NCI-H2227 (cell line): ENCODE measurements at regions not wholly inside any gene's neighbourhood (a gene's known extent, or its start where the extent isn't known, plus 50 kb on each side); places are given as distances from the start of the nearest gene placed in this dataset.
"Not testable (repeated sequence)": the region's sequence is repeated elsewhere in the genome, so short reads cannot be mapped to it uniquely, and the experiment has no call there.

Experiments
- DNase-seq: peaks from one replicate; lab custom pipeline; 2025; ENCODE audit not compliant: unreplicated experiment; lab: John Stamatoyannopoulos, UW

DNA sequence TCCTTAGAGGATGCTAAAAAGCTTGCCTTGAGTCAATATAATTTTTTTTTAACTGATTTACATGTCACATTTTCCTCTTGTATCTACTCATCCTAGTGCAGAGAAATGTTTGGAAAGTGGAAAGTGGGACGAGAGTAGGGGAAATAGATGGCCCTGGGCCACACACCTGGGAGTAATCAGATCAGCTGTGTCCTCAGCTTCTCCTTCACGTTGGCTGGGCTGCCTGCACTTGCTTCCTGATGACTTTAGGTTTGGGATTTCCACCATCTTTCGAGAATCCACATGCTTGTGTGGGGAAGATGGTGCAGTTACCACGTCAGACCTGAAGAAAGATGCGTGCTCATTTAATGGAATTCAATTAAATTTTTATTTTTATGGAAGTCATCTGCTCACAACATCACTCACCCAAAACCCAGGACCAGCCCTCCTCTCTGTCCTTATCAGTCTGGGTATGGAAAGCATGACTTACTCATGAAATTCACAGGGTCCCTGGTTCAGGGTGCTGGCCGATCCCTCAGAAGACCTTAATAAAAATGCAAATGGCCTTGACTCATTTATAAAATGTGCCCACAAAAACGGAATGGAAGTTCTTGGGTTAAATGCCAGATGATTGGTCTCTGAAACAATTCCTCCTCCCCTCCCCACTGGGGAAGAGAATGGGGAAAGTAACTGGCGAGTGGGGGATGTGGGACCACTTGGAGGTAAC lies 74.5 kb upstream of the TIAM2 start:
- no peak for DNase-seq

DNA sequence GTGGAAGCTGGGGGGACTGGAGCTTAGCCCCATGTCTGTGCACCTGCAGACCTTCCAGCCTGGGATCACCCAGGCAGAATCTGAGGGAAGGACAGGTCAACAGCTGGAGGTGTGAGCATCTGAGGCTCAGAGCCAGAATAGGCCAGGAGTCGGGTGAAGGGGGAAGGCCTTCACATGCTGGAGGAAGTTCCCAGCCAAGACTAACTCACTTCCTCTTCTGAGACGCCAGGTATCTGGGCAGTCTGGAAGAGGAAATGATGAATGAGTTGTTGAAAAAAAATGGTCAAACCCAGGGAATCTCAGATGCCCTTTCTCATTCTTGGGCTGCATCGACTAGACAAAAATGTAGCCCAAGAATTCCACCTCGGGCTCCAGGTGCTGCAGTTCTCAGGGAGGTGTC lies 73.6 kb upstream of the TIAM2 start:
- DNase-seq = no peak

DNA sequence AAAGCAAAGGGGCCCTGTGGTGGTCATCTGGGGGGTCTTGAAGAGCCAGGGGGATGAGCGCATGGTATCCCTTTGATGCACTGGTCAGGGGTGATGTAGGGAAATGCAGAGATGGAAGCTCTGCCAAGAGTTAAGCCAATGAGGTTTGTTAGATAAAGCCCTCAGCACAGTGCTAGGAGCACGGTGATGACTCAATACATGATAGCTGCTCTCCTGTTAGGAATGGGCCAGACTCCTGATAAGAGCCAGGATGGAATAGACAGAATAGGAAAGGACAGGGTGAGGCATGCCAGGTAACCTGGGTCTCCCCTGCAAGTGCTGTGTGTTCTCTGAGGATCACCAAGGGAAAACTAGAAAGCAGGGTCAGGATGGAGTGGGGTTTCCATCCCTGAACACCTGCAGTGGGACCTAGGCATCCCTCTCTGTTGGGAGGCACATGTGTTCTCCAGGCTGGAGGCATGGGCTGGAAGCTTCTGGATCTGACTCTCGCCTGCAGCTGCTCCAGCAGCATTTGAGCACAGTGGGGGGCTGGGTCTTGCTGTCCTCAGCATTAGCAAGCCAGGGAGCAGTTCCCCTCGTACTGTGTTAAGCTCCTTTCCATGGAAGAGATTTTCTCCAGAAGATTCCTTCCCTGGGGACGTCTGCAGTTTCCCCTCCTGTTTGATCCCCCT lies 71.8 kb upstream of the TIAM2 start:
- DNase-seq = no peak

DNA sequence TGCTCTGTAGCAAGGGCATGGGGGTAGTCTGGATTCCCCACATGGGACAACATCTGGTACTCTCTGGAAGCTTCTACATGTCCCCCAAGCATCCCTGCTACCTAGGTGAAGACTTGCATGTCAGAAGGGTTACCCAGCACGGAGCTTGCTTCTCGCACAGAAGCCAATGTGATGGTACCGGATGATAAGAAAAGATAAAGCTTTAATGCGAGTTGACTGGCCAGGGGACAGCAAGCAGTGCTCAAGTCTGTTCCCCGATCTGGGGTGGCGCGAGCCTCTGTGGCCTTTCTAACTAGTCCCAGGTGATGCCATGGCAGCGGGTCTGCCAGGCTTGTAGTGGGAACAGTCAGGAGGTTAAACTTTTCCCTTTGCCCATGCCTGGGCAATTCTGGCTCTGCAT lies 70.0 kb upstream of the TIAM2 start:
- no peak for DNase-seq

DNA sequence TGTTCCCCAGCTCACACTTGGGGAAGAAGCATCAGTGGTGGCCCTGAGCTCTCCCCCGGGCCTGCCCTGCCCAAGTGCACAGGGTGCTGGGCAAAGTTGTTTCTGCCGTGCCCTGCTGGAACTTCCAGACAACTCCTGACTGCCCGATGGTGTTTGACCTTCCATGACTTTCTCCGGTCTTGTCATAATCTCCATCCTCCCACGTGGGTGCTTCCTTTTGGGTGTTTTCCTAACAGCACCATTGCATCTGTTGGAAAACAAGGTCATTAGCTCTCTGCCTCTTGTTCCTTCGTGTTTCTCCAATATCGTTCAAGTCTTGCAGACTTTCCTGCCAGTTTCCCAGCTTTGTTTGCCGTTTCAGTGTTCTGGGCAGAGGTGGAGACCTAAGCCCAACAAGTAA lies 68.7 kb upstream of the TIAM2 start:
- no peak for DNase-seq

DNA sequence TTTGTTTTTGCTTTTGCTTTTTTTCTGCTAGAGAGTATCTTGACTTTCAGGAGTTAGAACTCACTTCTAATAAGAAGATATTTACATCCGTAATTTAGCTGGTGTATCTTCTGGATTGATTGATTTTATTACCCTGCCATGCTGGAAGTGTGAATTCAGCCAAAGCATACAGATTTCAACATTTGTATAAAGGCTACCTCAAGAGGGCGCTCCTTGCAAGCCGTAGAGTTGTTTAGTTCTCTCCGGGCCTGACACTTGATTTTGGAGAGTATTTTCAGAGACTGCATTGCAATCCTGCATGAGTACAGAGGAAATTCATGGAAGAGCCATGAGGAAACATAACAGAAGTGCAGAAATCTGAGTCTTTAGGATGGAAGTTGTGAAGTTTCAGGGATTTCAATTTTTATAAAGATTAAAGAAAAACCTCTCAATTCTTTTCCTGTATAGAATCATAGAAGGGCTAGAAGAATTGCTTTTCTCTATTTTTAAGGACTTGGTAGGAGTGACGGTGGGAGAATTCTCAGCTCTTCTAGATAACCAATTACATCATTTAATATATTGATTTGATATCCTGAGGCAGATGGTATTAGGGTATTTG lies 66.7 kb upstream of the TIAM2 start:
- DNase-seq = peak; percentile 78

DNA sequence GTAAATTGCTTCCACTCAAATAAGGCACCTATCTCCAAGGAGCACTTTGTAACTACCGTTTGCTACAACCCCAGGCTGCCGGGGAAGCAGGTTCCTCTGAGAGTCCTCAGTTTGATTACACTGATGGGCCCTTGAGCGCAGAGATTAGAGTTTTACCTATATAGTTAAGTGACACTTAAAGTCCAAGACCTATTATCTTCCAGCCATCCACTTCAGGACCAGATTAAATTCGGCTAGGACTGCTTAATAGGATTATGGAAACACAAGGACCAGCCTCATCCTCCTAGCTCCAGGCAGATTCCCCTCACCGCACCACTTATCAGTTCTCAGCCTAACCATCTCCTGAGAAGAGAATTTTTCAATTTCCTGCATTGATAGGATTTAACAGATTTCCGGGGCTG lies 64.7 kb upstream of the TIAM2 start:
- peak; percentile 80 for DNase-seq

DNA sequence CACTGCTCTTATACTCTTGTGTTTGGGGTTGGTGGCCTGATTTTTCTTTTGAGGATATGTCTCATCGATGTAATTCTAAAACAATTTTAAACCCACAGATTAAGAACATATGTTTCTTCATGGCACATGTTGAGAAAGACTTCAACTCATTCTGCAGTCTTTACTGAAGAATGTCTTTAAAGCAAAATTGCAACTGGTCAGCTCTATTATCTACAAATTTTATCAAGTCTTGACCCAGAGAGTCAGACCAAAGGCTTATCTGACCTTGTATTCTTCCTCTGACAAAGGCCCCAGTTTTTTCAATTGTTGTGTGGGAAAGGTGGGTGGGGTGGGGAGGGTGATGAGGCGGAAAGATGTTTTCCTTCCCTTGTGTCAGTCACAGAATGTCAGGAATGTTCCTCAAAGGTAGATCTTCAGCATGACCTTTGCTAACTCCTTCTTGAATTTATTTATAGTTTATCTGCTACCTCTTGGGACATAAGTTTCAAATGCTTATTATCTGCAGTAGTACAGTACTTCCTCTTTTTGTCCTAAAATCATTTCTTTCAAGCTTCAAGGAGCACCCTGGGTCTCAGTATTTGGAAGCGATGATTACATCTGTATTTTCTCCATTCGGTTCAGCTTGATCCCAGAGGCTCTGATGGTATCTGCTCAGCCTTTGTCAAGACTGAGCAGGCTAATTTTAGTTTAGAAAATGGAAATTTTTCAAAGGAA lies 63.2 kb upstream of the TIAM2 start:
- DNase-seq = no peak

DNA sequence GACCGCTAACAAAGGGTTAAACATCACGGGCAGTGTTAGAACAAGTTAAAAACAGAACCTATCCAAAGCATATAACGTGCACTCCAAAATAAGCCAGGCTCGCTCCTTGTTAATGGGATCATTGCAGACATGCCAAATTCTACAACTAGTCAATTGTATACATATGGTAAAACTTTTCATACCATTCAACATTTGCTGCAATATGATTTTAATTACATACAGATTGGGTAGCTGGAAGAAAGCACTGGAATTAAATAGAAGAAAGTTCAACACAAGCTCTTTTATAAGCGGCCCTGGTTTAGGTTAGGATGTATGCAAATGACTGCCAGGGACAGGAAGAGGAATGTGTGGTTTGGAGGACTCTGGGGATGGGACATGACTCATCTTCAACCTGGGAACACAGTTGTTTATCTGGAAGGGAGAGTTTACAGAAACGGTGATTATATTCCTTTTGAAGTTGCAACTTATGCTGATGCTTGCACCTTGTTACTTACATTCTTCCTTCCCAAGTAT lies 62.5 kb upstream of the TIAM2 start:
- DNase-seq = no peak

DNA sequence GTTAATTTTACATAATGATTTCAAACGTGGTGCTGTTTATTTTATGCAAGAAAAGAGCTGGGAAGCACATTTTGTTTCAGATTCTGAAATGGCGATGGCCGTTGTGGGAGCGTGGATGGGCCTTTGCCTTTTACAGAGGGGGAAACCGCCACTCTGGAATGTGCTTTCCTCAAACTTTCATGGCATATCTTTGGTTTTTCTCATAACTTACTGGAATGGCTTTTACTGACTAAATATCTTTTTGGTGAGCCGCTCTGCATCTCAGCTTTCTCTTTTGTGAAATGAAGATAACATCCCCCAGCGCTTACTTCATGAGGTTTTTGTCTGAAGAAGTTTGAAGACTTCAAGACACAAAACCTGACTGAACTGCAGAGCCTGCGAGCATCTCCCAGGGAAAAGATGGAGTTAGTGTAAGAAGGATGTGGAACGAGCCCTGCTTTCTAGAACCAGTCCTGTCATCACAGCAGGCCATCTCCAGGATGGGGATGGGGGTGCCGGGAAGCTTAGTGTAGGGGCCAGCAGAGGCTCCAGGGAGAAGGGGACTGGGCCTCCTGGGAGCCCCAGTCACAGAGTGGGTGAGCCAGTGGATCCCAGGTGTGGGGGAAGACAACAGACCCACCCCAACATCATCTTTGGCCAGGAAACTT lies 61.8 kb upstream of the TIAM2 start:
- no peak for DNase-seq

DNA sequence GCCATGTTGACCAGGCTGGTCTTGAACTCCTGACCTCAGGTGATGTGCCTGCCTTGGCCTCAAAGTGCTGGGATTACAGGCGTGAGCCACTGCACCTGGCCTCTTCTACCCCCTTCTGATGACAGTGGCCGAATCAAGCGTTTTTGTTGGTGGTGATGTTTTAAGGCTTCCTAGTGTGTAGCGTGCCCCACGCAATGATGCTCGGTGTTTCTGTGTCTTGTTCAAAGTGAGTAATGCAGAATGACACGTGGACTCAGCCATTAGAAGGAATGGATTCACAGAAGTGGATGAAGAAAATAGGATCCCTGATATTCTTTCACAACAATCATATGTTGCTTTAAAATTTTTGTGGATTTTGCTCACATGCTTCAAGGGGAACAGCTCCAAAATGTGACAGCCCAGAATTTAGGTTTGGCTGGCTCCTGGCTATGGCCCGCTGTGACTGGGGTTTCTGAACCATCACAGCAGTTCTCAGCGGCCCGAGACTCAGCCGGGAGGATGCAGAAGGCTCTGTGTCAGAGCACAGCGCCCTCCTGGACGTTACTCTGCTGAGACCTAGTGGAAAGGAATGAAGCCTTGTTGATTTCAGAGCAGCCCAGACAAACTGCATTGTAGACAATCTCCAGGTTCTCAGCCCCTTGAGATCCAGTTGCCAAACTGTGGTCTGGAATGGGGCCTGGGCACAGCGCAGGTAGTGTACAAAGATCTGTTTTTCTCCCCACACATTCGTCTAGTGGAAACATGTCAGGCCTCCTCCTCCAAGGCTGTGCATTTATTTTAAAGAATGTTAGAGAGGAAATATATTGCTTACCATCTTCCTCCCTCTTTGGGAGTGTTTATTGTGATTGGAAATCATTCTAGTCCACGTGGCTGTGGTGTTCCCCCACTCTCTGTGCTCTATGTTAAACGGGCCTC lies 57.6 kb upstream of the TIAM2 start:
- DNase-seq = no peak

DNA sequence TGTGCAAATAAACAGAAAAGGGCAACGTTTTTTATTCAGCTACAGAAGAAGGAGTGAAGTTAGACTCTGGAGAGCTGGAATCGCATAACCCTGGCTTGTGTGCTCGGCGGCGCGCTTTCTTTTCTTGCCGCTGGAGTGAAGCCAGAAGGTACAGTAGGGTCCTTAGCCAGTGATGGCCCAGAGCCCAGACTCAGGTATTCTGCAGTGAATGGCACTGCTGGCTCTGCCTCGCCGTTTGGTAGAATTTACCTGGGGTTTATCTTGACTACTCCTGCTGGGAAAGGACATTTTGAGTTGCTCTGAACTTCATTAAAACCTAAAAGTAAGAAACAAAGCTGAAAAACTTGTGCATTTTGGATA lies 56.9 kb upstream of the TIAM2 start:
- DNase-seq = no peak

DNA sequence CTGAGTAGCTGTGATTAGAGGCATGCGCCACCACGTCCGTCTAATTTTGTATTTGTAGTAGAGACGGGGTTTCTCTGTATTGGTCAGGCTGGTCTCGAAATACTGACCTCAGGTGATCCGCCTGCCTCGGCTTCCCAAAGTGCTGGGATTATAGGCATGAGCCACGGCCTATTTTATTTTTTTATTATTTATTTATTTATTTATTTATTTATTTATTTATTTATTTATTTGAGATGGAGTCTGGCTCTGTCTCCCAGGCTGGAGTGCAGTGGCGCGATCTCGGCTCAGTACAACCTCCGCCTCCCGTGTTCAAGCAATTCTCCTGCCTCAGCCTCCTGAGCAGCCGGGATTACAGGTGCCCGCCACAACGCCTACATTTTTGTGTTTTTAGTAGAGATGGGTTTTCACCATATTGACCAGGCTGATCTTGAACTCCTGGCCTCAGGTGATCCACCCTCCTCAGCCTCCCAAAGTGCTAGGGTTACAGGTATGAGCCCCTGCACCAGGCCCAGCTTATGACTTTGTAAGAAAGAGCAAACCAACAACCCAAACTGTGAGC lies 56.3 kb upstream of the TIAM2 start:
- DNase-seq = not testable (repeated sequence)

DNA sequence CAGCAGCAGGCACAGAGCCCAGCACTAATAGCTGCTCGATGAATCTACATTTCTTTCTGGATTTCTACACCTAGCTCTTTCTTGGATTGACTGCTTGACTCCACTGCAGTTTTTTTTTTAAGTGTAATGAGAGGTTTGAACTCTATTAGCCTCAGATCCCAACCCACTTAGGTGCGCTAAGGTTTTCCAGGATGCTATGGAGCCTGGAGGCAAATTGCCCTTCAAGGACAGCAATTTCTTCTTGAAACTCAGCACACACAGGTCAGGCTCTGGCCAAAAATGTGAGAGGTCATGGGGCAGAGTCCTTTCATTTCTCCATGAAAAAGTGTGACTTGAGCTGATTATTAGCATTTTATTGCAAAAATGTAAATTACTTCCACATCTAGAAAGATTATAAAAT lies 52.3 kb upstream of the TIAM2 start:
- DNase-seq = no peak

DNA sequence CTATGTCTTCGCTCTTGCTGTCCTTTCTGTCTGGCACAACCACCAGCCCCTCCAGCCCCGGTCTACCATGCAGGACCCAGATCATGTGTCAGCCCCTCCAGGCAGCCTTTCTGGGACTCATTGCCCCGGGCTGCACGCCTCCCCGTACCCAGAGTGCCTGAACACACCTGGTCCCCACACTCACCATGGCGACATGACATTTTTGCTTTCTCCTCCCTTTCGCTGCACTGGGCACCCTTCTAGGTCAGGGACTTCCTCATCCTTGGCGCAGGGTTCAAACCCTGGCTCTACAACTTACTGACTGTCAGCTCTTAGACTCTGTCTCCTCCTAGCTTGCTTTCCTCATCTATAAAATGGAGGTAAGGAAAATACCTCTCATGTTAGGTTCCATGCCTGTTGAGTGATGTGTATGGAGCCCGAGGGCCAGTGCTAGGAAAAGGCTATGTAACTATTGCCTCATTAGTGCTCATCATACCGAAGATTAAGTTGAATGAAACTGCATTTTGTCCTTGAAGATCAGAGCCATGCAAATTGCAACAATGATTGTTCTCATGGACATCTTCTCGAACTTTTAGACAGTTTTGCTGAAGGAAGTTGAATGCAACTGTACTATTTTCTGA lies 49.7 kb upstream of the TIAM2 start:
- no peak for DNase-seq
